SK-N-SH treated with all-trans-retinoic acid at 6 μM for 48 hours (cell line): ENCODE measurements at regions not wholly inside any gene's neighbourhood (a gene's known extent, or its start where the extent isn't known, plus 50 kb on each side); places are given as distances from the start of the nearest gene placed in this dataset.

Experiments
- OSR1 ChIP-seq: fragments of 250-450 bp; sonication (Bioruptor Pico); IDR thresholded peaks from 2 replicates; pipeline ENCODE4 v1.8.0; 2022; ENCODE audit warnings: moderate library complexity, mild to moderate bottlenecking, inconsistent platforms
- PPARA ChIP-seq: fragments of 250-450 bp; sonication (Bioruptor Pico); IDR thresholded peaks from 2 replicates; pipeline ENCODE4 v1.5.0; 2020; ENCODE audit warnings: mild to moderate bottlenecking, borderline replicate concordance
- ZC3H10 ChIP-seq: fragments of 250-450 bp; sonication (Bioruptor Pico); IDR thresholded peaks from 2 replicates; pipeline ENCODE4 v1.5.1; 2021; ENCODE audit warnings: mild to moderate bottlenecking, moderate library complexity
- TF ChIP-seq, protein P1 (sequence below): fragments of 250-450 bp; sonication (Bioruptor Pico); IDR thresholded peaks from 2 replicates; pipeline ENCODE4 v1.8.0; 2020; ENCODE audit warnings: mild to moderate bottlenecking, moderate library complexity, borderline replicate concordance
- TF ChIP-seq, protein P2 (sequence below): fragments of 250-450 bp; sonication (Bioruptor Pico); IDR thresholded peaks from 2 replicates; pipeline ENCODE4 v1.5.1; 2020; ENCODE audit warnings: low read depth, mild to moderate bottlenecking, moderate library complexity
- TF ChIP-seq, protein P3 (sequence below): fragments of 250-450 bp; sonication (Bioruptor Pico); IDR thresholded peaks from 2 replicates; pipeline ENCODE4 v1.8.0; 2021; ENCODE audit warnings: low read depth, mild to moderate bottlenecking, moderate library complexity, borderline replicate concordance

DNA sequence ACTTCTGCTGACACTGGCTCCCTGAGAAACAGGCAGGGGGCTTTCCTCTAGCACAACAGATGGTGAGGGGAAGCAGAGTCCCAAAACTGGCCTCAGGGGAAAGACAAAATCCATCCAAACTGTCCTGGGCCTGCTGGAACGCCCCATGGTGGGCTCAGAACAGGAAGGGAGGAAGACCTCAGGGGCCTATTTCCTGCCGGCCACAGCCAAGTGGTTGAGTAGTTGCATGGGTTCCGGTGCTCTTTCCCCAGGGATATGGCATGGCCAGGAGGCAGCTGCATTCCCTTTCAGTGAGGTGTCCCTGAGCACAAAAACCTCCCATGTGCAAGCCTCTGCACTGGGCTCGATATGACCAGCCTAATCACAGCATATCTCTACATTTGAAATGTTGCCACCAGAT, 303.0 kb upstream of the IRX5 start:
- TF ChIP-seq, protein P1, sequence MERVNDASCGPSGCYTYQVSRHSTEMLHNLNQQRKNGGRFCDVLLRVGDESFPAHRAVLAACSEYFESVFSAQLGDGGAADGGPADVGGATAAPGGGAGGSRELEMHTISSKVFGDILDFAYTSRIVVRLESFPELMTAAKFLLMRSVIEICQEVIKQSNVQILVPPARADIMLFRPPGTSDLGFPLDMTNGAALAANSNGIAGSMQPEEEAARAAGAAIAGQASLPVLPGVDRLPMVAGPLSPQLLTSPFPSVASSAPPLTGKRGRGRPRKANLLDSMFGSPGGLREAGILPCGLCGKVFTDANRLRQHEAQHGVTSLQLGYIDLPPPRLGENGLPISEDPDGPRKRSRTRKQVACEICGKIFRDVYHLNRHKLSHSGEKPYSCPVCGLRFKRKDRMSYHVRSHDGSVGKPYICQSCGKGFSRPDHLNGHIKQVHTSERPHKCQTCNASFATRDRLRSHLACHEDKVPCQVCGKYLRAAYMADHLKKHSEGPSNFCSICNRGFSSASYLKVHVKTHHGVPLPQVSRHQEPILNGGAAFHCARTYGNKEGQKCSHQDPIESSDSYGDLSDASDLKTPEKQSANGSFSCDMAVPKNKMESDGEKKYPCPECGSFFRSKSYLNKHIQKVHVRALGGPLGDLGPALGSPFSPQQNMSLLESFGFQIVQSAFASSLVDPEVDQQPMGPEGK = no peak
- TF ChIP-seq PPARA (CRISPR knock-in tag) = no peak
- TF ChIP-seq OSR1 = no peak
- TF ChIP-seq, protein P2, sequence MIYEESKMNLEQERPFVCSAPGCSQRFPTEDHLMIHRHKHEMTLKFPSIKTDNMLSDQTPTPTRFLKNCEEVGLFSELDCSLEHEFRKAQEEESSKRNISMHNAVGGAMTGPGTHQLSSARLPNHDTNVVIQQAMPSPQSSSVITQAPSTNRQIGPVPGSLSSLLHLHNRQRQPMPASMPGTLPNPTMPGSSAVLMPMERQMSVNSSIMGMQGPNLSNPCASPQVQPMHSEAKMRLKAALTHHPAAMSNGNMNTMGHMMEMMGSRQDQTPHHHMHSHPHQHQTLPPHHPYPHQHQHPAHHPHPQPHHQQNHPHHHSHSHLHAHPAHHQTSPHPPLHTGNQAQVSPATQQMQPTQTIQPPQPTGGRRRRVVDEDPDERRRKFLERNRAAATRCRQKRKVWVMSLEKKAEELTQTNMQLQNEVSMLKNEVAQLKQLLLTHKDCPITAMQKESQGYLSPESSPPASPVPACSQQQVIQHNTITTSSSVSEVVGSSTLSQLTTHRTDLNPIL (CRISPR knock-in tag) = no peak
- no peak for TF ChIP-seq ZC3H10
- TF ChIP-seq, protein P3, sequence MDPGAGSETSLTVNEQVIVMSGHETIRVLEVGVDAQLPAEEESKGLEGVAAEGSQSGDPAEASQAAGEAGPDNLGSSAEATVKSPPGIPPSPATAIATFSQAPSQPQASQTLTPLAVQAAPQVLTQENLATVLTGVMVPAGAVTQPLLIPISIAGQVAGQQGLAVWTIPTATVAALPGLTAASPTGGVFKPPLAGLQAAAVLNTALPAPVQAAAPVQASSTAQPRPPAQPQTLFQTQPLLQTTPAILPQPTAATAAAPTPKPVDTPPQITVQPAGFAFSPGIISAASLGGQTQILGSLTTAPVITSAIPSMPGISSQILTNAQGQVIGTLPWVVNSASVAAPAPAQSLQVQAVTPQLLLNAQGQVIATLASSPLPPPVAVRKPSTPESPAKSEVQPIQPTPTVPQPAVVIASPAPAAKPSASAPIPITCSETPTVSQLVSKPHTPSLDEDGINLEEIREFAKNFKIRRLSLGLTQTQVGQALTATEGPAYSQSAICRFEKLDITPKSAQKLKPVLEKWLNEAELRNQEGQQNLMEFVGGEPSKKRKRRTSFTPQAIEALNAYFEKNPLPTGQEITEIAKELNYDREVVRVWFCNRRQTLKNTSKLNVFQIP (CRISPR knock-in tag) = no peak
